Keratinocyte (primary cell): ENCODE measurements at regions not wholly inside any gene's neighbourhood (a gene's known extent, or its start where the extent isn't known, plus 50 kb on each side); places are given as distances from the start of the nearest gene placed in this dataset.

Experiments
- DNase-seq: peaks from one replicate; pipeline ENCODE4 v3.0.0-alpha.2; 2011; ENCODE audit warnings: low read depth, missing footprints, low spot score
- FAIRE-seq: peaks from 2 replicates; lab custom pipeline; 2011; peaks lifted over from hg19 to GRCh38; lab: Jason Lieb, UNC
- H2AFZ ChIP-seq: 2 replicates; pipeline ENCODE4 v1.6.0; 2012; ENCODE audit warnings: low read length, control low read depth, inconsistent platforms; ENCODE audit not compliant: control insufficient read depth
- H3K27ac ChIP-seq: 2 replicates; pipeline ENCODE4 v1.5.1; 2011; ENCODE audit warnings: low read length; ENCODE audit not compliant: control insufficient read depth, insufficient read depth
- H3K27me3 ChIP-seq: 3 replicates; pipeline ENCODE4 v1.6.0; 2011; ENCODE audit warnings: low read length; ENCODE audit not compliant: control insufficient read depth, insufficient read depth; ENCODE audit errors: extremely low read depth
- H3K36me3 ChIP-seq, 2 experiments: 2 replicates in 1 of 2; 3 replicates in 1 of 2; pipeline ENCODE4 v1.5.1; 2011; ENCODE audit warnings: low read length in 2 of 2, mild to moderate bottlenecking in 1 of 2; ENCODE audit not compliant: control insufficient read depth in 2 of 2, insufficient read depth in 2 of 2; ENCODE audit errors: extremely low read depth in 1 of 2
- H3K4me1 ChIP-seq: 3 replicates; pipeline ENCODE4 v1.5.1; 2011; ENCODE audit warnings: low read length; ENCODE audit not compliant: control insufficient read depth, insufficient read depth; ENCODE audit errors: extremely low read depth
- H3K4me2 ChIP-seq: 3 replicates; pipeline ENCODE4 v1.6.0; 2011; ENCODE audit warnings: low read depth, low read length; ENCODE audit not compliant: control insufficient read depth, insufficient read depth; ENCODE audit errors: extremely low read depth
- H3K4me3 ChIP-seq, 3 experiments: fragments of 200-600 bp in 1 of 3; sonication (generic) in 1 of 3; 2 replicates in 2 of 3; 3 replicates in 1 of 3; pipeline ENCODE4 v1.5.1; 2011 to 2016; ENCODE audit warnings: low read length in 3 of 3, mild to moderate bottlenecking in 3 of 3, control low read depth in 2 of 3, inconsistent platforms in 1 of 3, low read depth in 1 of 3, mixed read lengths in 1 of 3, mixed run types in 1 of 3, moderate library complexity in 1 of 3; ENCODE audit not compliant: control insufficient read depth in 2 of 3, insufficient read depth in 2 of 3; ENCODE audit errors: extremely low read depth in 1 of 3
- H3K79me2 ChIP-seq: 2 replicates; pipeline ENCODE4 v1.6.0; 2012; ENCODE audit warnings: low read length; ENCODE audit not compliant: control insufficient read depth, insufficient read depth
- H3K9ac ChIP-seq: 3 replicates; pipeline ENCODE4 v1.6.0; 2011; ENCODE audit warnings: low read length; ENCODE audit not compliant: control insufficient read depth, insufficient read depth; ENCODE audit errors: extremely low read depth
- H3K9me1 ChIP-seq: 3 replicates; pipeline ENCODE4 v1.6.0; 2011; ENCODE audit warnings: low read length; ENCODE audit not compliant: control insufficient read depth, insufficient read depth; ENCODE audit errors: extremely low read depth
- H3K9me3 ChIP-seq: 2 replicates; pipeline ENCODE4 v1.5.1; 2012; ENCODE audit warnings: low read depth, low read length; ENCODE audit not compliant: control insufficient read depth
- H4K20me1 ChIP-seq: 3 replicates; pipeline ENCODE4 v1.6.0; 2011; ENCODE audit warnings: low read length; ENCODE audit not compliant: control insufficient read depth, insufficient read depth; ENCODE audit errors: extremely low read depth
- EZH2 ChIP-seq: IDR thresholded peaks from one replicate; pipeline ENCODE4 v1.6.1; 2012; ENCODE audit warnings: inconsistent platforms, mild to moderate bottlenecking, low read length, moderate library complexity
- dilution Hi-C: fragments of 300-500 bp; cut with MboI; formaldehyde crosslinking; loops from one replicate; pipeline ENCODE4 v1.7.0; 2020; ENCODE audit warnings: low sequenced_read_pairs; ENCODE audit not compliant: extremely low pct_ligation_motif_present
- TF ChIP-seq, protein P1 (sequence below), 3 experiments: IDR thresholded peaks in 1 of 3; conservative IDR thresholded peaks in 1 of 3; optimal IDR thresholded peaks in 1 of 3; 2 replicates in 2 of 3; 3 replicates in 1 of 3; pipeline versions ENCODE3 to v1.5.1; 2011; ENCODE audit warnings: low read length in 3 of 3, mild to moderate bottlenecking in 3 of 3, moderate library complexity in 2 of 3, control low read depth in 1 of 3, inconsistent platforms in 1 of 3; ENCODE audit not compliant: insufficient read depth in 2 of 3; ENCODE audit errors: extremely low read depth in 1 of 3

GRCh38 chr12:90124914-90125313, 416.3 kb upstream of the ATP2B1 start:
- H3K27me3 ChIP-seq: no peaks in the 10 kb centered on the region
- FAIRE-seq: no peak
- H3K36me3 ChIP-seq: no peaks in the 10 kb centered on the region
- H2AFZ ChIP-seq: no peak overlapping the region
- peaks cover 13% of the 10 kb centered on the region for H3K4me1 ChIP-seq
- no peak overlapping the region for H3K4me3 ChIP-seq
- H3K9me1 ChIP-seq: no peaks in the 10 kb centered on the region
- no peaks in the 10 kb centered on the region for H3K9me3 ChIP-seq
- dilution Hi-C loops: no loop called here
- no peak overlapping the region for H3K4me2 ChIP-seq
- TF ChIP-seq, protein P1, sequence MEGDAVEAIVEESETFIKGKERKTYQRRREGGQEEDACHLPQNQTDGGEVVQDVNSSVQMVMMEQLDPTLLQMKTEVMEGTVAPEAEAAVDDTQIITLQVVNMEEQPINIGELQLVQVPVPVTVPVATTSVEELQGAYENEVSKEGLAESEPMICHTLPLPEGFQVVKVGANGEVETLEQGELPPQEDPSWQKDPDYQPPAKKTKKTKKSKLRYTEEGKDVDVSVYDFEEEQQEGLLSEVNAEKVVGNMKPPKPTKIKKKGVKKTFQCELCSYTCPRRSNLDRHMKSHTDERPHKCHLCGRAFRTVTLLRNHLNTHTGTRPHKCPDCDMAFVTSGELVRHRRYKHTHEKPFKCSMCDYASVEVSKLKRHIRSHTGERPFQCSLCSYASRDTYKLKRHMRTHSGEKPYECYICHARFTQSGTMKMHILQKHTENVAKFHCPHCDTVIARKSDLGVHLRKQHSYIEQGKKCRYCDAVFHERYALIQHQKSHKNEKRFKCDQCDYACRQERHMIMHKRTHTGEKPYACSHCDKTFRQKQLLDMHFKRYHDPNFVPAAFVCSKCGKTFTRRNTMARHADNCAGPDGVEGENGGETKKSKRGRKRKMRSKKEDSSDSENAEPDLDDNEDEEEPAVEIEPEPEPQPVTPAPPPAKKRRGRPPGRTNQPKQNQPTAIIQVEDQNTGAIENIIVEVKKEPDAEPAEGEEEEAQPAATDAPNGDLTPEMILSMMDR (optimal IDR thresholded peaks at IDR 0.05 in 1 of 3, IDR thresholded peaks at IDR 0.05 in 1 of 3, conservative IDR thresholded peaks at IDR 0.05 in 1 of 3; ENCODE audit: extremely low read depth in 1 of 3, insufficient read depth in 2 of 3, low read length in 3 of 3): no peak
- no peak for TF ChIP-seq EZH2
- no peak for DNase-seq
- no peaks in the 10 kb centered on the region for H3K79me2 ChIP-seq
- H3K27ac ChIP-seq: no peak overlapping the region
- H3K9ac ChIP-seq: no peak overlapping the region
- H4K20me1 ChIP-seq: no peaks in the 10 kb centered on the region

DNA sequence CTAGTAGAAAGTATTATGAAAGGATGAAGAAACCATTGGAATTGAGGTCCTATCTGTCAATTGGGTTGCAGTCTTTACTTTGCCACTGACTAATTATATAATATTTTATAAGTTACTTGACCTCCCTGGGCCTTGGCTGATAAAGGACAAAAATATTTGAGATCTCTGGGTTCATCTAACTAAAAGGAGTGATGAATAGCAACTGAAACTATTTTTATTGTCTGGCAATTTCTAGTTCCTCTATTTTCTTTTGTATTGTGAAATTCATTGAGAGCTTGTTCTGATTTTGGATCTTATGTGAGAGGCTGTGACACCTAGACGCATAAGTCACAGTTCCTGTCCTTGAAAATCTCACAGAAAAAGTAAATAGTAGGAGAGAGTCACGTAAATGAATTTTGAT, 415.7 kb upstream of the ATP2B1 start:
- H2AFZ ChIP-seq: no peak overlapping the region
- no peaks in the 10 kb centered on the region for H3K36me3 ChIP-seq
- no peaks in the 10 kb centered on the region for H4K20me1 ChIP-seq
- H3K79me2 ChIP-seq: no peaks in the 10 kb centered on the region
- no peaks in the 10 kb centered on the region for H3K9me1 ChIP-seq
- H3K9ac ChIP-seq: no peak overlapping the region
- dilution Hi-C loops: no loop called here
- no peak overlapping the region for H3K4me2 ChIP-seq
- H3K9me3 ChIP-seq: no peaks in the 10 kb centered on the region
- H3K4me3 ChIP-seq: no peak overlapping the region
- no peaks in the 10 kb centered on the region for H3K27me3 ChIP-seq
- no peak for FAIRE-seq
- TF ChIP-seq, protein P1 (optimal IDR thresholded peaks at IDR 0.05 in 1 of 3, IDR thresholded peaks at IDR 0.05 in 1 of 3, conservative IDR thresholded peaks at IDR 0.05 in 1 of 3; ENCODE audit: extremely low read depth in 1 of 3, insufficient read depth in 2 of 3, low read length in 3 of 3): no peak
- no peak for TF ChIP-seq EZH2
- peaks cover 7% of the 10 kb centered on the region for H3K4me1 ChIP-seq
- no peak for DNase-seq
- no peak overlapping the region for H3K27ac ChIP-seq
